ENCODE measurements at regions not wholly inside any gene's neighbourhood (a gene's known extent, or its start where the extent isn't known, plus 50 kb on each side); places are given as distances from the start of the nearest gene placed in this dataset.

DNA sequence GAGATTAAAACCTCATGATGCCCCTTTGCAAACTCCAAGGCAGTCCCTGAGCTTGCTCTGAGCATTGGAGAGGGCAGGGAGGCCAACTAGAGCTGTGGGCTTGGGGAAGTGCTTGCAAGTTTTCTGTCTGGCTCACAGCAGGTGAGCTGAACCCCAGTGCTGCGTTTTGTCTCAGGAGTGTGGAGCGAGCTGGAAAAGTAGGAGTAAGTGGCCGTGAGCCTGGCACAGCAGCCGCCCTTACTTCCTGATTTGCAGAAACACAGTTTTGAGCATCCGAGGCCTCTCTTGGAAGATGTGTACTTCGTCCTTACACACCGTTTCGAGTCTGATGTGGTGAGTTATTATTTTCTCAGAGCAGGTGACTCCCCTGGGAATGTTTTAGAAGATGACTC is 221.2 kb upstream of the C1orf174 start:
- Histone ChIP-seq H3K9ac (ENCODE audit: low read length in 3 of 3) (no peak overlapping the region), H3K4me1 (ENCODE audit: control insufficient read depth in 2 of 3, insufficient read depth in 2 of 3, low read depth in 1 of 3, low read length in 3 of 3) (no peaks in the 10 kb centered on the region), H3K9me3 (ENCODE audit: control insufficient read depth in 2 of 3, insufficient read depth in 1 of 3, low read length in 3 of 3) (no peaks in the 10 kb centered on the region), H3K4me3 (ENCODE audit: low read length in 3 of 3) (no peak overlapping the region), H3K36me3 (ENCODE audit: control insufficient read depth in 2 of 3, insufficient read depth in 3 of 3, low read length in 3 of 3) (no peaks in the 10 kb centered on the region), H3K27ac (ENCODE audit: low read depth in 2 of 2, low read length in 2 of 2) (no peak overlapping the region), H3K27me3 (ENCODE audit: control insufficient read depth, insufficient read depth, low read length) (no peaks in the 10 kb centered on the region)
- FAIRE-seq: no peak
- DNase-seq: no peak
- intact Hi-C loops (cut with DNase I): no loop called here
- TF ChIP-seq, protein P1, sequence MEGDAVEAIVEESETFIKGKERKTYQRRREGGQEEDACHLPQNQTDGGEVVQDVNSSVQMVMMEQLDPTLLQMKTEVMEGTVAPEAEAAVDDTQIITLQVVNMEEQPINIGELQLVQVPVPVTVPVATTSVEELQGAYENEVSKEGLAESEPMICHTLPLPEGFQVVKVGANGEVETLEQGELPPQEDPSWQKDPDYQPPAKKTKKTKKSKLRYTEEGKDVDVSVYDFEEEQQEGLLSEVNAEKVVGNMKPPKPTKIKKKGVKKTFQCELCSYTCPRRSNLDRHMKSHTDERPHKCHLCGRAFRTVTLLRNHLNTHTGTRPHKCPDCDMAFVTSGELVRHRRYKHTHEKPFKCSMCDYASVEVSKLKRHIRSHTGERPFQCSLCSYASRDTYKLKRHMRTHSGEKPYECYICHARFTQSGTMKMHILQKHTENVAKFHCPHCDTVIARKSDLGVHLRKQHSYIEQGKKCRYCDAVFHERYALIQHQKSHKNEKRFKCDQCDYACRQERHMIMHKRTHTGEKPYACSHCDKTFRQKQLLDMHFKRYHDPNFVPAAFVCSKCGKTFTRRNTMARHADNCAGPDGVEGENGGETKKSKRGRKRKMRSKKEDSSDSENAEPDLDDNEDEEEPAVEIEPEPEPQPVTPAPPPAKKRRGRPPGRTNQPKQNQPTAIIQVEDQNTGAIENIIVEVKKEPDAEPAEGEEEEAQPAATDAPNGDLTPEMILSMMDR (IDR thresholded peaks at IDR 0.05; ENCODE audit: borderline replicate concordance, extremely low read depth, insufficient read depth): no peak

- Histone ChIP-seq H3K9ac (ENCODE audit: low read length in 3 of 3) (no peak overlapping the region), H3K36me3 (ENCODE audit: control insufficient read depth in 2 of 3, insufficient read depth in 3 of 3, low read length in 3 of 3) (no peaks in the 10 kb centered on the region), H3K27ac (ENCODE audit: low read depth in 2 of 2, low read length in 2 of 2) (no peak overlapping the region), H3K9me3 (ENCODE audit: control insufficient read depth in 2 of 3, insufficient read depth in 1 of 3, low read length in 3 of 3) (no peaks in the 10 kb centered on the region), H3K4me1 (ENCODE audit: control insufficient read depth in 2 of 3, insufficient read depth in 2 of 3, low read depth in 1 of 3, low read length in 3 of 3) (no peaks in the 10 kb centered on the region), H3K27me3 (ENCODE audit: control insufficient read depth, insufficient read depth, low read length) (no peaks in the 10 kb centered on the region), H3K4me3 (ENCODE audit: low read length in 3 of 3) (no peak overlapping the region)
- no peak for DNase-seq
- intact Hi-C loops (cut with DNase I): no loop called here
- TF ChIP-seq, protein P1 (IDR thresholded peaks at IDR 0.05; ENCODE audit: borderline replicate concordance, extremely low read depth, insufficient read depth): no peak
- FAIRE-seq: no peak
Observed at GRCh38 chr1:4121834-4122512, 221.9 kb upstream of the C1orf174 start.

DNA sequence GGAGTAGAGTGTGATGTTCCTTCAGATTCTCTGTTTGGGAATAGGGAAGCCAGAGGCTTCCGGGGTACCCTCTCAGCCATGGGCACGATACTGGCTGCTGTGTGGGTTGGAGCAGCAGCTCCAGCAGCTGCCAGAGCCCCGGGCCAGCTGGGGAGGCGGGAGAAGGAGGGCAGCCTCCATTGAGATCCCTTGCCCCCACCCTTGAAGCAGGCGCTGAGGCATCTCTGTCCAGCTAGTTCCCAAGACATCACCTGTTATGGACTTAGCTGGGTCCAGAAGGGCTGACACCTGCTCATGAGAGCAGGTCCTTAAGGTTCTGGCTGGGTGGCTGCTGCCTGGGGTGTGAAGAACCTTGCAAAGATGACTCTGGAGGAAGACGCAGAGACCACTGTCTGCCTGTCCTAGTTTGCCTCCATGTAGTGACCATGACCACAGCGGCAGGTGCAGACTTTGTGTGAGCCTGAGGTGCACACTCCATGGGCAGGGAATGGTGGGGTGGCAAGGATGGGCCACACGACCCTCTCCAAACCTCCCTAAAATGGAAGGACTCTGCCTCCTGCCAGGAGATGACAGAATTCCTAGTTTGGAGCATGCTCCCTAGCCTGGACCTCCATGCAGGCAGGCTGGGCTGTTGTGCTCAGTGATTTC is 222.6 kb upstream of the C1orf174 start:
- Histone ChIP-seq H3K4me1 (ENCODE audit: control insufficient read depth in 2 of 3, insufficient read depth in 2 of 3, low read depth in 1 of 3, low read length in 3 of 3) (no peaks in the 10 kb centered on the region), H3K36me3 (ENCODE audit: control insufficient read depth in 2 of 3, insufficient read depth in 3 of 3, low read length in 3 of 3) (no peaks in the 10 kb centered on the region), H3K27ac (ENCODE audit: low read depth in 2 of 2, low read length in 2 of 2) (no peak overlapping the region), H3K9ac (ENCODE audit: low read length in 3 of 3) (no peak overlapping the region), H3K27me3 (ENCODE audit: control insufficient read depth, insufficient read depth, low read length) (no peaks in the 10 kb centered on the region), H3K9me3 (ENCODE audit: control insufficient read depth in 2 of 3, insufficient read depth in 1 of 3, low read length in 3 of 3) (no peaks in the 10 kb centered on the region), H3K4me3 (ENCODE audit: low read length in 3 of 3) (no peak overlapping the region)
- TF ChIP-seq, protein P1 (IDR thresholded peaks at IDR 0.05; ENCODE audit: borderline replicate concordance, extremely low read depth, insufficient read depth): no peak
- intact Hi-C loops (cut with DNase I): no loop called here
- DNase-seq: no peak
- no peak for FAIRE-seq

Measured in kidney (tissue), 13 donors.